A549 (cell line): ENCODE measurements at regions not wholly inside any gene's neighbourhood (a gene's known extent, or its start where the extent isn't known, plus 50 kb on each side); places are given as distances from the start of the nearest gene placed in this dataset.

ENCODE experiments used
- CBX8 ChIP-seq: fragments of 200-600 bp; sonication (generic); IDR thresholded peaks from 2 replicates; pipeline ENCODE4 v1.6.1; 2016
- MAX ChIP-seq: IDR thresholded peaks from 2 replicates; pipeline ENCODE4 v1.6.1; 2012

DNA sequence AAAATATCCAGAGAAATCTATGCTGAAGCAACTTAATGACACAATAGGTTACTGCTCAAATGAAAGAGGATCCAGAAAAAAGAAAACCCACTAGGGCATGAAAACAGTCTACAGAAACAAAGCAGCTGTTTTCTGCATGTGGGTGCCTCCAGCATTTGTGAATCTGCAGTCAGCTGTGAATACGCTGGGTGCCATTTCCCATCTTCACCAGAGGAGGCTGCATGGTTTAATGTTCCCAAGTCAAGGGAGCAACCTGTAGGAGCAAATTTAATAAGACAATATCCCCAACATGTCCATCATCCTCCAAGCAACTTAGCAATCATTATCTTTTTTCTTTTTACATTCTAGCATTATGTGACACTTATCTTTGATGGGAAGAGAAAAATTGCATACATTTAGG is 396.6 kb downstream of the BRINP2 start:
- TF ChIP-seq MAX: no peak
- no peak for TF ChIP-seq CBX8
